ENCODE measurements at regions not wholly inside any gene's neighbourhood (a gene's known extent, or its start where the extent isn't known, plus 50 kb on each side); places are given as distances from the start of the nearest gene placed in this dataset.

DNA sequence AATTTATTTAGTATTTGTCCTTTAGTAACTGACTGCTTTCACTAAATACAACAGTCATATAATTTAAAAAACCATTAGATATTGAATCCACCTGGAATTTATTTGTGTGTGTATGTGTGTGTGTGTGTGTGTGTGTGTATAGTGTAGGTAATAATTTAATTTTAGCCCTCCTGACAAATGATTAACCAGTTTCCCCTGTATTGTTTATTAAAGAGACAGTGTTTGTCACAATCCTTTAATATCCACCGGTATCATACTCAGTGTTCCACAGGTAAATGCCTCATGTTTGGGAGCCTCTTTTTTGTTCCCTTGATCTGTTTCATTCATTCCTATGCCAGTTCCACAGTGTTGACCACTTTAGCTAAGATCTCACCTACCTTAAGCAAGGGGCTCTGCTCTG, 134.6 kb upstream of the IRX3 start:
- 67 to 82% (median 76%) methylated on average over 1 of the region's 1 CpG for WGBS, 4 donors
- intact Hi-C loops (cut with DNase I) = loop anchor here in 3 of 10 donors (5.0 to 10.0 kb wide), 3 partner anchors 61 to 81 kb away; no protein-coding TSS in a partner anchor
- TF ChIP-seq, protein P1, sequence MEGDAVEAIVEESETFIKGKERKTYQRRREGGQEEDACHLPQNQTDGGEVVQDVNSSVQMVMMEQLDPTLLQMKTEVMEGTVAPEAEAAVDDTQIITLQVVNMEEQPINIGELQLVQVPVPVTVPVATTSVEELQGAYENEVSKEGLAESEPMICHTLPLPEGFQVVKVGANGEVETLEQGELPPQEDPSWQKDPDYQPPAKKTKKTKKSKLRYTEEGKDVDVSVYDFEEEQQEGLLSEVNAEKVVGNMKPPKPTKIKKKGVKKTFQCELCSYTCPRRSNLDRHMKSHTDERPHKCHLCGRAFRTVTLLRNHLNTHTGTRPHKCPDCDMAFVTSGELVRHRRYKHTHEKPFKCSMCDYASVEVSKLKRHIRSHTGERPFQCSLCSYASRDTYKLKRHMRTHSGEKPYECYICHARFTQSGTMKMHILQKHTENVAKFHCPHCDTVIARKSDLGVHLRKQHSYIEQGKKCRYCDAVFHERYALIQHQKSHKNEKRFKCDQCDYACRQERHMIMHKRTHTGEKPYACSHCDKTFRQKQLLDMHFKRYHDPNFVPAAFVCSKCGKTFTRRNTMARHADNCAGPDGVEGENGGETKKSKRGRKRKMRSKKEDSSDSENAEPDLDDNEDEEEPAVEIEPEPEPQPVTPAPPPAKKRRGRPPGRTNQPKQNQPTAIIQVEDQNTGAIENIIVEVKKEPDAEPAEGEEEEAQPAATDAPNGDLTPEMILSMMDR (IDR thresholded peaks at IDR 0.05) = no peak
- no peak for TF ChIP-seq POLR2A (IDR thresholded peaks at IDR 0.05)
- ATAC-seq = no peak
- no peaks in the 10 kb centered on the region for H3K27me3 ChIP-seq
- H3K27ac ChIP-seq = peak overlapping the region in 8 of 12 donors; percentile 17 to 82 (median 74)
- H3K4me1 ChIP-seq = peaks cover 0 to 30% (median 12%) of the 10 kb centered on the region in 12 donors
- H3K4me3 ChIP-seq = no peak overlapping the region
- H3K9me3 ChIP-seq = no peaks in the 10 kb centered on the region
- DNase-seq = no peak
- H3K36me3 ChIP-seq = no peaks in the 10 kb centered on the region

DNA sequence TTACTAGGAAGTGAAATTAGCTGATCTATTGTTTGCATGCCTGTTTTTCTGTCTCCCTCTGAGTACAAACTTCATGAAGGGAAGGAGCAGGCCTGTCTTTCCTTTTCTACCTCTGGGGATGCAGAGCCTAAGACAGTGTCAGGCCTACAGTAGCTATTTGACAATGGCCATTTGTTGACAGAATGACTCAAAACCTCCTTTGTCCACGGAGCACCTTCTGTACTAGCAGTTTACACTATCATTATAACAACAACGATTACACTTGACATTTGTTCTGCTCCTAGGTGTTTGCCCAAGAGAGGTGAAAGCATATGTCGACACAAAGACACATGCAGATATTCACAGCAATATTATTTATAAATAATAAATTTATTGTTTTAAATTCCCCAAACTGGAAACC, 132.3 kb upstream of the IRX3 start:
- intact Hi-C loops (cut with DNase I) = loop anchor here in 3 of 10 donors (5.0 to 10.0 kb wide), 2 partner anchors 132 to 396 kb away; partner anchors contain the start of gene IRX3 (in 2 of the 3)

DNA sequence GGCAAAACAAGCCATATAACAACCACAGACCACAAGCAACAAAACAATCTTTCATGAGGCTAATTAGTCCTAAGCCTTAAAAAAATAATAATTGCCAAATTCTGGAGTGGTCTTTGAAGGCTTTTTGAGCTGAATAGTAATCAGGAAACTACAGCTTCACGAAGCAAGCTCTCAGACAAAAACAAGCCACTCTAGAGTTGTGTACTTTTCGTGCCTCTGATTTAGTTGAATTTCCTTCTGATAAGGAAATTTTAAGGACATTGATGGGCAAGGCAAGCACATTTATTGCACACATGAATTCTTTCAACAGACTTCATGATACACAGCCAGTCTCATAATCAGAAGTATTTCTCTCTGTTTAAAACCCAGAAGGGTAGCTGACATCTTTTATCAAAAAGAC, 130.8 kb upstream of the IRX3 start:
- Histone ChIP-seq H3K27me3 (no peaks in the 10 kb centered on the region), H3K4me3 (no peak overlapping the region), H3K27ac (peak overlapping the region in 2 of 12 donors; percentile 8 to 25), H3K9me3 (peaks cover 0 to 5% (median 0%) of the 10 kb centered on the region in 12 donors), H3K36me3 (no peaks in the 10 kb centered on the region), H3K4me1 (peaks cover 0 to 36% (median 7%) of the 10 kb centered on the region in 12 donors)
- ATAC-seq (no peak), DNase-seq (no peak)
- TF ChIP-seq, protein P1 (IDR thresholded peaks at IDR 0.05) = no peak
- TF ChIP-seq POLR2A (IDR thresholded peaks at IDR 0.05) = no peak
- WGBS, 4 donors = 18 to 53% (median 37%) methylated on average over 2 of the region's 2 CpGs
- intact Hi-C loops (cut with DNase I) = loop anchor here in 3 of 10 donors (5.0 to 10.0 kb wide), 2 partner anchors 130 to 397 kb away; partner anchors contain the start of gene IRX3 (in 2 of the 3)

More for the DNA sequence above, 132.3 kb upstream of the IRX3 start:
- ATAC-seq (no peak), DNase-seq (no peak)
- Histone ChIP-seq H3K27ac (peak overlapping the region in 1 of 12 donors; percentile 25), H3K4me3 (no peak overlapping the region), H3K4me1 (peaks cover 0 to 30% (median 12%) of the 10 kb centered on the region in 12 donors), H3K27me3 (no peaks in the 10 kb centered on the region), H3K36me3 (no peaks in the 10 kb centered on the region), H3K9me3 (peaks cover 0 to 5% (median 0%) of the 10 kb centered on the region in 12 donors)
- TF ChIP-seq, protein P1 (IDR thresholded peaks at IDR 0.05) = no peak
- TF ChIP-seq POLR2A (IDR thresholded peaks at IDR 0.05) = no peak
- 44 to 56% (median 51%) methylated on average over 3 of the region's 3 CpGs for WGBS, 4 donors

DNA sequence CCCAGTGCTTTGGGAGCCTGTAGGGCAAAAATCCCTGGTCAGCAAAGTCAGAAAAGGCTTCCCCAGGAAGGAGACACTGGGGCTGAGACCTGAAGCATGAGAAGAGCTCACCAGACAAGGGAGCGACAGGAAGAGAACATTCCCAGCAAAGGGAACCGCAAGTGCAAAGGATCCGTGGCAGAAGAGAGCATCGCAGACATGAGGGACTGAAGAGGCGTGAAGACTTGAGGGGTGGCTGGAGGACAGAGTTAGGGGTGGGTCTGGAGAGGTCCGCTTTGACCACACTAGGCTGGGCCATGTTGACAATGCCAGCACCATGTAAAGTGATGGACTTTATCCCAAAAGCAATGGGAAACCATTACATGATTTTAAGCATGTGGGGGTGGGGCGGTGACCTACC, 128.1 kb upstream of the IRX3 start:
- TF ChIP-seq, protein P1 (IDR thresholded peaks at IDR 0.05) = no peak
- no peak for TF ChIP-seq POLR2A (IDR thresholded peaks at IDR 0.05)
- H3K36me3 ChIP-seq = no peaks in the 10 kb centered on the region
- WGBS, 4 donors = 89 to 95% (median 92%) methylated on average over 7 of the region's 7 CpGs
- H3K27me3 ChIP-seq = peaks cover 0 to 3% (median 0%) of the 10 kb centered on the region in 9 donors
- intact Hi-C loops (cut with DNase I) = loop anchor here in 4 of 10 donors (5.0 to 10.0 kb wide), 5 partner anchors 88 to 518 kb away; partner anchors contain the start of genes IRX3 (in 2 of the 4) and IRX5 (in 1 of the 4)
- ATAC-seq (no peak), DNase-seq (no peak)
- no peak overlapping the region for H3K4me3 ChIP-seq
- peaks cover 0 to 39% (median 10%) of the 10 kb centered on the region in 12 donors for H3K4me1 ChIP-seq
- peaks cover 0 to 5% (median 0%) of the 10 kb centered on the region in 12 donors for H3K9me3 ChIP-seq
- H3K27ac ChIP-seq = no peak overlapping the region
